HUES64 (cell line): ENCODE measurements at regions not wholly inside any gene's neighbourhood (a gene's known extent, or its start where the extent isn't known, plus 50 kb on each side); places are given as distances from the start of the nearest gene placed in this dataset.

ENCODE experiments used
- H3K27ac ChIP-seq: 2 replicates; pipeline ENCODE4 v1.7.0; 2013; ENCODE audit warnings: low read depth, low read length, inconsistent platforms
- H3K27me3 ChIP-seq: 2 replicates; pipeline ENCODE4 v1.6.1; 2013; ENCODE audit warnings: mild to moderate bottlenecking, low read length; ENCODE audit not compliant: insufficient read depth
- H3K36me3 ChIP-seq: 2 replicates; pipeline ENCODE4 v1.6.1; 2013; ENCODE audit warnings: mild to moderate bottlenecking, low read length; ENCODE audit not compliant: insufficient read depth
- H3K4me1 ChIP-seq: 2 replicates; pipeline ENCODE4 v1.6.1; 2013; ENCODE audit warnings: mild to moderate bottlenecking, low read length, moderate library complexity; ENCODE audit not compliant: insufficient read depth
- H3K4me3 ChIP-seq: 2 replicates; pipeline ENCODE4 v1.5.1; 2013; ENCODE audit warnings: mild to moderate bottlenecking, low read length, moderate library complexity
- H3K9ac ChIP-seq: 2 replicates; pipeline ENCODE4 v1.6.1; 2013; ENCODE audit warnings: mild to moderate bottlenecking, low read depth, low read length
- H3K9me3 ChIP-seq: 2 replicates; pipeline ENCODE4 v1.6.1; 2013; ENCODE audit warnings: low read depth, low read length; ENCODE audit not compliant: insufficient read depth
- WGBS: fragments of 150-250, 120-280 bp; methylation state at CpG from one replicate; pipeline ENCODE4 v1.1.7; 2013; ENCODE audit warnings: missing lambda C conversion rate; 5-methylcytosine and 5-hydroxymethylcytosine counted together

DNA sequence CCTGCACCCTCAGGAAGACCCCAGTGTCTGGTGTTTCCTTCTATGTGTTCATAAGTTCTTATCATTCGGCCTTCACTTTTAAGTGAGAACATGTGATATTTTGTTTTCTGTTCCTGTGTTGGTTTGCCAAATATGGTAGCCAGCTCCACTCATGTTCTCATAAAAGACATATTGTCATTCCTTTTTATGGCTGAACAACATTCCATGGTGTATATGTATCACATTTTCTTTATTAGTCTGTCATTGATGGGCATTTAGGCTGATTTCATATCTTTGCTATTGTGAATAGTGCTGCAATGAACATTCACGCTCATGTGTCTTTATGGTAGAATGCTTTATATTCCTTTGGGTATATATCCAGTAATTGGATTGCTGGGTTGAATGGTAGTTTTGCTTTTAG lies 645.1 kb downstream of the SLC16A7 start:
- no peaks in the 10 kb centered on the region for H3K4me1 ChIP-seq
- H3K27ac ChIP-seq, result no peak overlapping the region
- no peak overlapping the region for H3K9ac ChIP-seq
- no peak overlapping the region for H3K4me3 ChIP-seq
- WGBS, result 97% methylated on average over 2 of the region's 2 CpGs
- H3K27me3 ChIP-seq, result no peaks in the 10 kb centered on the region
- no peaks in the 10 kb centered on the region for H3K36me3 ChIP-seq
- no peaks in the 10 kb centered on the region for H3K9me3 ChIP-seq

DNA sequence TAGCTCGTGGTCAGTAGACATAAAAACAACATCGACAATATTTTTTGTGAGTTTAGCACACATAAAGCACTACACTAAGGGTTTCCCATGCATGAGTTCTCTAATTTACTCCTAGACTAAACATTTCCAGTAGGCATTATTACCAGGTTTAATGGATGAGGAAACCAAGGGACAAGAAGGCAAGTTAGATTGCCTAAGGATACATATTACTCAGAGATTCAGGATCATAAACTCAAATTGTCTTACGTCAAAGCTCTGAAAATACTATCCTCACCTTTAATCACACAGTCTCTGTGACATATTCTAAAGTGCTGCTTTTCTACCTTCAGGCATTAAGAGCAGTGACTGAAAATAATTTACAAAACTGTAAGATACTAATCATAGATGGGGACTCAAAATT lies 655.3 kb downstream of the SLC16A7 start:
- Histone ChIP-seq H3K4me3 (no peak overlapping the region), H3K9me3 (no peaks in the 10 kb centered on the region), H3K27me3 (no peaks in the 10 kb centered on the region), H3K4me1 (no peaks in the 10 kb centered on the region), H3K27ac (no peak overlapping the region), H3K36me3 (no peaks in the 10 kb centered on the region), H3K9ac (no peak overlapping the region)
- 50% methylated on average over 2 of the region's 3 CpGs for WGBS

DNA sequence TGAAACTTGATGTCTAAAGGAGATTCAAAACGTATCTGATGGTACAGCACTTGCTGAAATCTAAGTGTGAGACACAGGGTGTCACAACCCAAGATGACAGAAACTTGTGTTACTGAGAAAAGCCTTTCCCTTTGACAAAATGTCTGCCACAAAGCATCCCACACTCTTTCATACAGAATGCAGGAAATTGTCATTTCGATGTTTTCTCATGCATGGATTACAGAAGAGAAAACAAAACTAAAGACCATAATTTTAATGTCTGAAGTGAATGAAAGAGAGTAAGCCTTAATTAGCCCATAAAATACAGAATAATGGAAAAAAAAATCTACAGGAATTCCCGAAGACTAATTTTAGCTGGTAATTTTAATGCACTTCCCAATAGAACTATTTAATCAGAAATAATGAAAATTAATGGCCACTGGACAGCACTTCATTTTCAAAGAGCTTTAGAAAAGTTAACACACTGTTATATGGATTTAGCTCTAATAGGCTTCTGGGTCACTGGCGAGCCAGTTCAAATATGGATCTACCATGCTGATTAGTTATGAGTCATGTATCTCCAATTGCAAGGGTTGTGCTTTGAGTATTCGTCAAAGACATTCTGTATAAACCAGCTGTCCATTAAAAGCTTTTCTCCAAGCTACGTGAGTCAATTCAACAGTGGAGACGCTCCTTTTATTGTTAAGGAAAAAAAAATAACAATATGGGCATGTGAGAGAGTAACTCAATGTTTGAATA lies 656.7 kb downstream of the SLC16A7 start:
- Histone ChIP-seq H3K4me3 (no peak overlapping the region), H3K27ac (no peak overlapping the region), H3K4me1 (no peaks in the 10 kb centered on the region), H3K27me3 (no peaks in the 10 kb centered on the region), H3K36me3 (no peaks in the 10 kb centered on the region), H3K9ac (no peak overlapping the region), H3K9me3 (no peaks in the 10 kb centered on the region)
- 89% methylated on average over 6 of the region's 7 CpGs for WGBS

DNA sequence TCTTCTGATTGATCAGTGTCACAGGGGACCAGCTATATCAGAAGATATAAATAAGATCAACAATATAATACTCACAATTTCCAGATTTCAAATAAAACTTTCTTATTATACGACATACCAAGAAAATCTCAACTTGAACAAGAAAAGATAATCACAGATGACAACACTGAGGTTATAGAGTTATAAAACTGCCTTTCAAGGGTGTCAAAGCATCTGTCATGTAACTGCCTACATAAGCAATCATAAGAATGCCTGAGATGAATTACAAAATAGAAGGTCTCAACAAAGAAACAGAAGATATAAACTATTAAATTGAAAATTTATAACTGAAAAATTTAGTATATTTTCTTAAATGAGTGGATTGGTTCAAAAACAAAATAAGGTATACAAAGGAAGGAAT lies 659.2 kb downstream of the SLC16A7 start:
- Histone ChIP-seq H3K9me3 (no peaks in the 10 kb centered on the region), H3K27me3 (no peaks in the 10 kb centered on the region), H3K4me1 (no peaks in the 10 kb centered on the region), H3K36me3 (no peaks in the 10 kb centered on the region), H3K9ac (no peak overlapping the region), H3K27ac (no peak overlapping the region), H3K4me3 (no peak overlapping the region)
- 75% methylated on average over 1 of the region's 1 CpG for WGBS

DNA sequence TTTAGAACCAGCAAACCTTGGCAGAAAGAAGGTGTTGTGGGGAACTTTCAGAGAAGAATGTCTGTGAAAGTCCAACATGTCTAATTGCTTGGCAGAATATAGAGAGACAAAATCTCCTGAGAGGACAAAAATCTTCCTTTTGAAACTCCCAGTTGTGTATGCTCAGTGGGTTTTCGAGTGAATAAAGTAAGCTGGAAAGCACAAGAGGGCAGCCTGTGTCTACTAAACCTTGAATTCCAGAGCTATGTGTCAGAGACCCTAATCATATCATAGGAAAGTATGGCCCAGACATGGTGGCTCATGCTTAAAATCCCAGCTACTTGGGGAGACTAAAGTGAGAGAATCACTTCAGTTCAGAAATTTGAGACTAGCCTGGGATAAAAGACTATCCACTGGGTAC lies 661.2 kb downstream of the SLC16A7 start:
- no peaks in the 10 kb centered on the region for H3K27me3 ChIP-seq
- no peak overlapping the region for H3K9ac ChIP-seq
- no peak overlapping the region for H3K4me3 ChIP-seq
- no peaks in the 10 kb centered on the region for H3K4me1 ChIP-seq
- no peak overlapping the region for H3K27ac ChIP-seq
- no peaks in the 10 kb centered on the region for H3K9me3 ChIP-seq
- 87% methylated on average over 1 of the region's 1 CpG for WGBS
- no peaks in the 10 kb centered on the region for H3K36me3 ChIP-seq

DNA sequence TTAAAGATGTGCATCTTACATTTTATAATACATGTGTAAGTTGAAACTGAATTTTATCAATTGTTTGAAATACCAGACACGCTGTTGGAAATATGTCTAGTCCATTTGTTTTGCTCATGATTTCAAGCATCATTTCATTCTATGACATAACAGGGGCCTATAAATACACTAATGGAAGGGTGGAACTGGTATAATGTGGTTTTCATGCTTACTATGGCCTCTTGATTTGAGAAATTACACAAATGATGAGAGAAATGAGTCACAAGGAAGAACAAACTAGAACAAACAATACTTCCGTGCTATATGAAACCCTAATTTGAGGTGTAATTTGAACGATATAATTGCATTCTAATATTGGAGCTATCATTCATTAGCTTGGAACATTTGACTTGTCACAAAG lies 663.4 kb downstream of the SLC16A7 start:
- H3K9me3 ChIP-seq, result no peaks in the 10 kb centered on the region
- 100% methylated on average over 3 of the region's 3 CpGs for WGBS
- H3K27ac ChIP-seq, result no peak overlapping the region
- no peaks in the 10 kb centered on the region for H3K36me3 ChIP-seq
- H3K27me3 ChIP-seq, result no peaks in the 10 kb centered on the region
- H3K9ac ChIP-seq, result no peak overlapping the region
- H3K4me3 ChIP-seq, result no peak overlapping the region
- no peaks in the 10 kb centered on the region for H3K4me1 ChIP-seq

DNA sequence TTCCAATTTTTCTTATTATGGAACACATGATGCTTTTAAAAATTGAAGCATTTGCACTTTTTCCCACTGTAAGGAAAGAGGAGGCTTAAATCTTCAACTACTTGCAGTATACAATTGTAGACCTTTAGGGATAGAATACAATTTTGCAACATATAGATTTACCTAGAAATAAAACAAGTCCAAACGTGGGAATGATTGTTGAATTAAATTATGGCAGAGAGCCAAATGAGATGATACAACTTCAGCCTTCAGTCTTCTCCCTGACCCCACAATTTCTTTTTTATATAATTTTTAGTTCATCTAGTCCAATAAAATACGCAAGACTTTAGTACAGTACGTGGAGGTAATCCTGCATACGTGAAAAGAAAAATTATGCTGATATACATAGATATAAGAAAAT lies 666.5 kb downstream of the SLC16A7 start:
- no peak overlapping the region for H3K9ac ChIP-seq
- no CpG with 5 or more reads among the region's 4 CpGs for WGBS
- H3K27ac ChIP-seq, result no peak overlapping the region
- H3K27me3 ChIP-seq, result no peaks in the 10 kb centered on the region
- H3K4me3 ChIP-seq, result no peak overlapping the region
- H3K4me1 ChIP-seq, result no peaks in the 10 kb centered on the region
- no peaks in the 10 kb centered on the region for H3K9me3 ChIP-seq
- H3K36me3 ChIP-seq, result no peaks in the 10 kb centered on the region

DNA sequence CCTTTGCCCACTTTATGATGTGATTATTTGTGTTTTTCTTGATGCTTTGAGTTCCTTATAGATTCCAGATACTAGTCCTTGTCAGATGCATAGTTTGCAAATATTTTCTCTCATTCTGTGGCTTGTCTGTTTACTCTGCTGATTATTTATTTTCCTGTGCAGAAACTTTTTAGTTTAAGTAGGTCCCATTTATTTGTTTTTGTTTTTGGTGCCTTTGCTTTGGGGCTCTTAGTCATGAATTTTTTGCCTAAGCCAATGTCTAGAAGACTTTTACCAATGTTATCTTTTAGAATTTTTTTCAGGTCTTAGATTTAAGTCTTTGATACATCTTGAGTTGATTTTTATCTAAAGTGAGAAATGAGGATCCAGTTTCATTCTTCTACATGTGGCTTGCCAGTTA lies 667.3 kb downstream of the SLC16A7 start:
- H3K27me3 ChIP-seq, result no peaks in the 10 kb centered on the region
- H3K9me3 ChIP-seq, result no peaks in the 10 kb centered on the region
- no peak overlapping the region for H3K4me3 ChIP-seq
- no peaks in the 10 kb centered on the region for H3K4me1 ChIP-seq
- H3K9ac ChIP-seq, result no peak overlapping the region
- no peak overlapping the region for H3K27ac ChIP-seq
- no peaks in the 10 kb centered on the region for H3K36me3 ChIP-seq

DNA sequence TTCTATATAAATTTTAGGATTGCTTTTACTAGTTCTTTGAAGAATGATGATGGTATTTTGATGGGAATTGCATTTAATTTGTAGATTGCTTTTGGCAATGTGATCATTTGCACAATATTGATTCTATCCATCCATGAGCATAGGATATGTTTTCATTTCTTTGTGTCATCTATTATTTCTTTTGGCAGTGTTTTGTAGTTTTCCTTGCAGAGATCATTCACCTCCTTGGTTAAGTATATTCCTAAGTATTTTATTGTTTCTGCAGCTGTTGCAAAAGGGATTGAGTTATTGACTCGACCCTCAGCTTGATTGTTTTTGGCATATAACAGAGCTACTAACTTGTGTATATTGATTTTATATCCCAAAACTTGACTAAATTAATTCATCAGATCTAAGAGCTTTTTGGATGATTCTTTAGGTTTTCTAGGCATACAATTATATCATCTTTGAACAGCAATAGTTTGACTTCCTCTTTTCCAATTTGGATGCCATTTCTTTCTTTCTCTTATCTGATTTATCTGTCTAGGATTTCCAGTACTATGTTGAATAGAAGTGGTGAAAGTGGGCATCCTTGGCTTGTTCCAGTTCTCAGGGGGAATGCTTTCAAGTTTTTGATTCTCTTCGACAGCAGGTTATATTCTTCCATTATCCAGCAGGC lies 668.1 kb downstream of the SLC16A7 start:
- no peaks in the 10 kb centered on the region for H3K4me1 ChIP-seq
- no peaks in the 10 kb centered on the region for H3K27me3 ChIP-seq
- H3K4me3 ChIP-seq, result no peak overlapping the region
- H3K27ac ChIP-seq, result no peak overlapping the region
- no peak overlapping the region for H3K9ac ChIP-seq
- WGBS, result 20% methylated on average over 1 of the region's 2 CpGs
- no peaks in the 10 kb centered on the region for H3K9me3 ChIP-seq
- no peaks in the 10 kb centered on the region for H3K36me3 ChIP-seq

DNA sequence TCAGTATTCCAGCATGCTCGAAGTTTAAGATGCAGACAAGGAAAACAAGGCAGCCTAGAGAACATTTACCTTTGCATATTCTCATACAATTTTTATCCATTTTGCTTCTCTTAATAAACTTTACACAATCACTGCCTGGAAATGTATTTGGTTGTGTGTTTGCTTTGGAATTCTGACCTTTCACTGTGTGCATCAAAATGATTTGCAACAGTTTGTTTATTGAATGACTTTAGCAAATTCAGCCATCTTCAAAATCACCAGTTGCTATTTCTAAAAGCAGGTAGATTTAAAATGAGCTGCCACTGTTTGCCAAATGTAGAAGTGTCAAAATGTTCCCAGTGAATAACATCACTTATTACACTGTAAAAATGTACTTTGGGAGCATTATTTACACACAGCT lies 669.9 kb downstream of the SLC16A7 start:
- H3K9me3 ChIP-seq, result no peaks in the 10 kb centered on the region
- H3K27me3 ChIP-seq, result no peaks in the 10 kb centered on the region
- no peak overlapping the region for H3K27ac ChIP-seq
- no peak overlapping the region for H3K4me3 ChIP-seq
- no peak overlapping the region for H3K9ac ChIP-seq
- WGBS, result 71% methylated on average over 1 of the region's 1 CpG
- no peaks in the 10 kb centered on the region for H3K36me3 ChIP-seq
- no peaks in the 10 kb centered on the region for H3K4me1 ChIP-seq

DNA sequence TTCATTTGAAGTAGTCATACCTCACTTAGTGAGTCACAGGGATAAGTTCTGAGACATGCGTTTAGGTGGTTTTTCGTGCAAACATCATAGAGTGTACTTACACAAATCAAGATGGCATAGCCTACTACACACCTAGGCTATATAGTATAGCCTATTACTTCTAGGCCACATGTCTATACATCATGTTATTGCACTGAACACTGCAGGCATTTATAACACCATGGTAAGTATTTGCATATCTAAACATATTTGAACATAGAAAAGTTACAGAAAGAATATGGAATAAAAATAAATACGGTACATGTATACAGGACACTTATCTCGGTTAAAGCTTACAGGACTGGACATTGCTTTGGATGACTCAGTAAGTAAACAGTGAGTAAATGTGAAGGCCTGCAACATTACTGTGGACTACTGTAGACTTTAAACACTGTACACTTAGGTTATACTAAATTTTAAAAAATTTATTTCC lies 670.6 kb downstream of the SLC16A7 start:
- Histone ChIP-seq H3K4me3 (no peak overlapping the region), H3K9me3 (no peaks in the 10 kb centered on the region), H3K9ac (no peak overlapping the region), H3K27me3 (no peaks in the 10 kb centered on the region), H3K36me3 (no peaks in the 10 kb centered on the region), H3K4me1 (no peaks in the 10 kb centered on the region), H3K27ac (no peak overlapping the region)
- WGBS, result 96% methylated on average over 4 of the region's 4 CpGs
